Retinal pigment epithelial cell (primary cell): ENCODE measurements at regions not wholly inside any gene's neighbourhood (a gene's known extent, or its start where the extent isn't known, plus 50 kb on each side); places are given as distances from the start of the nearest gene placed in this dataset.
"Not testable (repeated sequence)": the region's sequence is repeated elsewhere in the genome, so short reads cannot be mapped to it uniquely, and the experiment has no call there.

Experiments used
- DNase-seq: peaks from one replicate; pipeline ENCODE4 v3.0.0-alpha.2; 2010; ENCODE audit warnings: low read depth
- H3K4me3 ChIP-seq: 2 replicates; pipeline ENCODE4 v1.5.1; 2011; ENCODE audit warnings: mild to moderate bottlenecking, low read length, control low read depth, moderate library complexity
- TF ChIP-seq, protein P1 (sequence below): conservative IDR thresholded peaks from 2 replicates; pipeline ENCODE4 v1.5.1; 2011; ENCODE audit warnings: low read depth, low read length, control low read depth, inconsistent platforms

DNA sequence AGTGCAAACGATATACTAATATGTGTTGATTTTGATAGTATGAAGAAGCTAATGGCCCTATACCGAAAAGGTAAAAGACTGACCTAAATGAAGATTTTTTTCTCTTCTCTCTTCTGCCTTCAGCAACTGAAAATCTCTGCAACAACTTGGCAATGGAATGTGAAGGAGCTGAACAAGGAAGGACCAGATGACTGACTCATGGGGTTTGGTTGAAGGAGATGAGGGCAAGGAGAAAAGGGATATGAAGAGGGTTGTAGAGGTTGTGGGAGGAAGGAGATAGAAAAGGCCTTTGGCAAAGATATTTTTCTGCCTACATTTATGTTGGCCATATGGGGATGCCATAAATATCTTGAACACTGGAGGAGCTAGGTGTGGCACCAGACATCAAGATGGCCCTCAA lies 129.7 kb upstream of the CHD1 start:
- DNase-seq: no peak
- H3K4me3 ChIP-seq: no peak overlapping the region
- TF ChIP-seq, protein P1, sequence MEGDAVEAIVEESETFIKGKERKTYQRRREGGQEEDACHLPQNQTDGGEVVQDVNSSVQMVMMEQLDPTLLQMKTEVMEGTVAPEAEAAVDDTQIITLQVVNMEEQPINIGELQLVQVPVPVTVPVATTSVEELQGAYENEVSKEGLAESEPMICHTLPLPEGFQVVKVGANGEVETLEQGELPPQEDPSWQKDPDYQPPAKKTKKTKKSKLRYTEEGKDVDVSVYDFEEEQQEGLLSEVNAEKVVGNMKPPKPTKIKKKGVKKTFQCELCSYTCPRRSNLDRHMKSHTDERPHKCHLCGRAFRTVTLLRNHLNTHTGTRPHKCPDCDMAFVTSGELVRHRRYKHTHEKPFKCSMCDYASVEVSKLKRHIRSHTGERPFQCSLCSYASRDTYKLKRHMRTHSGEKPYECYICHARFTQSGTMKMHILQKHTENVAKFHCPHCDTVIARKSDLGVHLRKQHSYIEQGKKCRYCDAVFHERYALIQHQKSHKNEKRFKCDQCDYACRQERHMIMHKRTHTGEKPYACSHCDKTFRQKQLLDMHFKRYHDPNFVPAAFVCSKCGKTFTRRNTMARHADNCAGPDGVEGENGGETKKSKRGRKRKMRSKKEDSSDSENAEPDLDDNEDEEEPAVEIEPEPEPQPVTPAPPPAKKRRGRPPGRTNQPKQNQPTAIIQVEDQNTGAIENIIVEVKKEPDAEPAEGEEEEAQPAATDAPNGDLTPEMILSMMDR: no peak

DNA sequence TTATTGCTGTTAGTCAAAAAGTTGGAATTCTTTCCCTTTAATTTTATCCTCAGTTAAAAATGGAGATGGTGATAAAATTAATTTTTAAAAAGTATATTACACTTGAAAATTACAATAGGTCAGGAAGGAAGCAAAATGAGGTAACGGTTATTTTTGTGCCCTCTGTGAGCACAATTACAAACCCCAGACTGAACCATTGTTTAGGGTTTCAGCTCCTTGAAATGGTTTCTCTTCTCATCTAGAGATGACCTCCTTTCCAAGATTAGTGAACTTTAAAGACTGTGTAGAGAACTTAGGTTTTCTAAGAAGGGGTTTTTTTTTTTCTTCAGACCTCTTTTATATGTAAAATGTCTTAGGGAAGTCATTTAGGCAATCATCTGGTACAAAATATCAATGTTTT lies 126.2 kb upstream of the CHD1 start:
- TF ChIP-seq, protein P1: no peak
- no peak overlapping the region for H3K4me3 ChIP-seq
- no peak for DNase-seq

- TF ChIP-seq, protein P1: no peak
- DNase-seq: no peak
- no peak overlapping the region for H3K4me3 ChIP-seq
Observed at GRCh38 chr5:99045871-99046270, 117.1 kb upstream of the CHD1 start.

- H3K4me3 ChIP-seq, DNase-seq: not testable (repeated sequence)
Observed at GRCh38 chr5:99043257-99043656, 114.5 kb upstream of the CHD1 start.

- H3K4me3 ChIP-seq: no peak overlapping the region
- no peak for DNase-seq
- TF ChIP-seq, protein P1: no peak
Observed at GRCh38 chr5:99037668-99038067, 108.9 kb upstream of the CHD1 start.

DNA sequence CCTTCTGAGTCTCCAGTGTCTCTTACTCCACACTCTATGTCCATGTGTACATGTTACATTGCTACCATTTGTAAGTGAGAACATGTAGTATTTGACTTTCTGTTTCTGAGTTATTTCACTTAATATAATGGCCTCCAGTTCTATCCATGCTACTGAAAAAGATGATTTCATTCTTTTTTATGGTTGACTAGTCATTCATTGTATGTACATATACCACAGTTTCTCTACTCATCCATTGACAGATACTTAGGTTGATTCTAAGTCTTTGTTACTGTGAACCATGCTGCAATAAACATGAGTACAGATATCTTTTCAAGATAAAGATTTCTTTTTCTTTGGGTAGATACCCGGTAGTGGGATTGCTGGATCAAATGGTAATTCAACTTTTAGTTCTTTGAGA lies 107.1 kb upstream of the CHD1 start:
- no peak for DNase-seq
- no peak overlapping the region for H3K4me3 ChIP-seq
- TF ChIP-seq, protein P1: no peak

- no peak overlapping the region for H3K4me3 ChIP-seq
- TF ChIP-seq, protein P1: no peak
- no peak for DNase-seq
Observed at GRCh38 chr5:99034336-99034735, 105.5 kb upstream of the CHD1 start.
